RWPE1 (cell line): ENCODE measurements at regions not wholly inside any gene's neighbourhood (a gene's known extent, or its start where the extent isn't known, plus 50 kb on each side); places are given as distances from the start of the nearest gene placed in this dataset.

ENCODE experiments used
- CTCF ChIA-PET: fragments of 350-600 bp; sonication (Branson Sonifier 250); formaldehyde crosslinking; extraction: SDS; loops from one replicate; lab custom pipeline; 2021; lab: Yijun Ruan, JAX
- POLR2A ChIA-PET: fragments of 400-600 bp; formaldehyde crosslinking; extraction: SDS; loops from one replicate; lab custom pipeline; 2020; ENCODE audit warnings: antibody characterized with exemption; ENCODE audit not compliant: low non-redundant PET; lab: Yijun Ruan, JAX
- DNase-seq: peaks from one replicate; pipeline ENCODE4 v3.0.0; 2012; ENCODE audit warnings: low spot score
- H3K27ac ChIP-seq: fragments of 450-650 bp; 2 replicates; pipeline ENCODE4 v1.5.1; 2017
- CTCF ChIP-seq: fragments of 450-650 bp; conservative IDR thresholded peaks from 2 replicates; pipeline ENCODE4 v1.5.1; 2017; ENCODE audit warnings: low read depth, mild to moderate bottlenecking

GRCh38 chr2:160812830-160813505 is 319.4 kb upstream of the RBMS1 start:
- POLR2A ChIA-PET, result no interaction called here
- no peak overlapping the region for H3K27ac ChIP-seq
- DNase-seq, result no peak
- no peak for TF ChIP-seq CTCF
- CTCF ChIA-PET, result no interaction called here

- no peak for TF ChIP-seq CTCF
- ChIA-PET POLR2A (no interaction called here), CTCF (no interaction called here)
- no peak overlapping the region for H3K27ac ChIP-seq
- DNase-seq, result no peak
These were observed 319.9 kb upstream of the RBMS1 start for GRCh38 chr2:160813506-160813858.

GRCh38 chr2:160816916-160817499 is 323.4 kb upstream of the RBMS1 start:
- ChIA-PET CTCF (no interaction called here), POLR2A (no interaction called here)
- no peak overlapping the region for H3K27ac ChIP-seq
- TF ChIP-seq CTCF, result no peak
- no peak for DNase-seq

- no peak overlapping the region for H3K27ac ChIP-seq
- no peak for TF ChIP-seq CTCF
- ChIA-PET POLR2A (no interaction called here), CTCF (no interaction called here)
- no peak for DNase-seq
These were observed 327.1 kb upstream of the RBMS1 start for GRCh38 chr2:160820691-160821090.

GRCh38 chr2:160822006-160822405 is 328.4 kb upstream of the RBMS1 start:
- TF ChIP-seq CTCF, result no peak
- POLR2A ChIA-PET, result no interaction called here
- CTCF ChIA-PET, result interaction anchor here (0.6 kb wide), 1 partner anchor 236 kb away, joined by 5 read pairs; no protein-coding TSS in a partner anchor

GRCh38 chr2:160825433-160825832 is 331.8 kb upstream of the RBMS1 start:
- no peak overlapping the region for H3K27ac ChIP-seq
- TF ChIP-seq CTCF, result no peak
- POLR2A ChIA-PET, result no interaction called here
- CTCF ChIA-PET, result interaction anchor here (0.6 to 0.7 kb wide), 2 partner anchors 238 to 396 kb away, joined by 3 to 4 read pairs; no protein-coding TSS in a partner anchor
- DNase-seq, result no peak

More at GRCh38 chr2:160822006-160822405, 328.4 kb upstream of the RBMS1 start:
- H3K27ac ChIP-seq, result no peak overlapping the region
- DNase-seq, result no peak
